Natural killer cell treated with Interleukin-12 subunit alpha and Interleukin-12 subunit beta and Interleukin-15 and Interleukin-18, amount 100 ng/mL, for 72 hours (primary cell): ENCODE measurements at regions not wholly inside any gene's neighbourhood (a gene's known extent, or its start where the extent isn't known, plus 50 kb on each side); places are given as distances from the start of the nearest gene placed in this dataset.
"Not testable (repeated sequence)": the region's sequence is repeated elsewhere in the genome, so short reads cannot be mapped to it uniquely, and the experiment has no call there.

Experiments
- ATAC-seq, 2 donors: fragments of 150-1000 bp; cut with Tn5 transposase in 1 of 2; sonication (Bioruptor Pico), chemical (Tn5 transposase) in 1 of 2; 2 replicates each; pipeline ENCODE4 v1.10.0; 2021
- DNase-seq: peaks from one replicate; pipeline ENCODE4 v3.0.0; 2022; ENCODE audit warnings: low spot score
- H3K27ac Mint-ChIP-seq, 2 donors: 1 replicate in 1 of 2; 2 replicates in 1 of 2; pipeline ENCODE4 v1.8.0; 2022; ENCODE audit warnings: mixed read lengths in 2 of 2, mild to moderate bottlenecking in 1 of 2, moderate library complexity in 1 of 2
- H3K27me3 Mint-ChIP-seq, 2 donors: 1 replicate in 1 of 2; 2 replicates in 1 of 2; pipeline ENCODE4 v1.8.0; 2022; ENCODE audit warnings: mixed read lengths in 2 of 2
- H3K36me3 Mint-ChIP-seq: one replicate; pipeline ENCODE4 v1.8.0; 2022; ENCODE audit warnings: mixed read lengths
- H3K4me1 Mint-ChIP-seq, 2 donors: 1 replicate in 1 of 2; 2 replicates in 1 of 2; pipeline ENCODE4 v1.8.0; 2022; ENCODE audit warnings: low read depth in 2 of 2, mixed read lengths in 2 of 2, mild to moderate bottlenecking in 1 of 2
- H3K4me3 Mint-ChIP-seq: one replicate; pipeline ENCODE4 v1.8.0; 2022; ENCODE audit warnings: mixed read lengths
- H3K9me3 Mint-ChIP-seq: 2 replicates; pipeline ENCODE4 v1.8.0; 2022; ENCODE audit warnings: mixed read lengths

DNA sequence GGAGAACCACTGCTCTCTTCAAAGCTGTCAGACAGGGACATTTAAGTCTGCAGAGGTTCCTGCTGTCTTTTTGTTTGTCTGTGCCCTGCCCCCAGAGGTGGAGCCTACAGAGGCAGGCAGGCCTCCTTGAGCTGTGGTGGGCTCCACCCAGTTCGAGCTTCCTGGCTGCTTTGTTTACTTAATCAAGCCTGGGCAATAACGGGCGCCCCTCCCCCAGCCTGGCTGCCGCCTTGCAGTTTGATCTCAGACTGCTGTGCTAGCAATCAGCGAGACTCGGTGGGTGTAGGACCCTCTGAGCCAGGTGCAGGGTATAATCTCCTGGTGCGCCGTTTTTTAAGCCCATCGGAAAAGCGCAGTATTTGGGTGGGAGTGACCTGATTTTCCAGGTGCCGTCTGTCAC is 64.5 kb upstream of the PTH start:
- H3K4me3 Mint-ChIP-seq = peak overlapping the region; percentile 39
- not testable (repeated sequence) for DNase-seq
- peaks cover 20 to 21% of the 10 kb centered on the region in 2 donors for H3K4me1 Mint-ChIP-seq

DNA sequence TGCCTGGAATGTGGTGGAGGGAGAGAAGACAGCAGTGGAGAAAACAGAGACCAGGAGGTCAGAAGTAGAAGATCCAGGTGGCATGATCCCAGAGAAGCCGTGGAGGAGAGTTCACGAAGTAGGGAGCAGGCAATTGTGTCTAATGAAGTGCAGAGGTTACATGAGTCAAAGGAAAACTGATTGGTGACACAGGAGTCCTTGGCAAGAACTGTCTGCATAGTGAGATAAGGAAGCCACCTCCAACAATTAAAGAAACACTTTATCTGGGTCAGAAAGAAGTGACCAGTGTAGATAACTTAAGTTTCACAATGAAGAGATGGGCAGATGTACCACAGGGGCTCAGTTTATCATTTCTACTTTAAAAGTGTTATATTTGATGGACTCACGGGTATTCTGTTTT is 57.0 kb upstream of the PTH start:
- H3K4me3 Mint-ChIP-seq = peak overlapping the region; percentile 14
- peaks cover under 1% of the 10 kb centered on the region for H3K9me3 Mint-ChIP-seq
- peak overlapping the region in 1 of 2 donors; percentile 60 for H3K27ac Mint-ChIP-seq
- H3K27me3 Mint-ChIP-seq = no peaks in the 10 kb centered on the region
- peaks cover 6% of the 10 kb centered on the region for H3K36me3 Mint-ChIP-seq
- ATAC-seq (no peak), DNase-seq (no peak)
- peaks cover 46 to 53% of the 10 kb centered on the region in 2 donors for H3K4me1 Mint-ChIP-seq

More for the DNA sequence above, 64.5 kb upstream of the PTH start:
- peaks cover 17% of the 10 kb centered on the region for H3K36me3 Mint-ChIP-seq
- H3K9me3 Mint-ChIP-seq, H3K27ac Mint-ChIP-seq, H3K27me3 Mint-ChIP-seq, ATAC-seq: not testable (repeated sequence)

DNA sequence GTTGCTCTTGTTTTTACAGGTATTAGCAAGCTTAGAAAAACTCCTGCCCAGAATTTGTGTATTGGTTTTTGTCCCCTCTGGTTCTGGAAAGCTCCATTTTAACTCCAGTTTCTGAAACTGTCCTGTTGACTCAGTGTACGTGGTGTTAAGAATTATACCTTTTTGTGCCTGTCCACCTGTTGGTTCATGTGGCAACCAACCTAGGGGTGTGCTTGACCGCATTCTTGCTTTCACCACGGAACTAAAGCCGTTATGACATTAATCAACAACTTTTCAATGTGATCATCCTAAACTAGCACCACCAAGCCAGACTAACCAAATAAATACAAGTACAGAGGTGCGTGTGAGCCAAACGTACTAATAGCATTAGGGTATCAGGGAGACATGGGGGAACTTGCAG is 56.0 kb upstream of the PTH start:
- H3K27me3 Mint-ChIP-seq = no peaks in the 10 kb centered on the region
- no peak for DNase-seq
- peaks cover 49 to 54% of the 10 kb centered on the region in 2 donors for H3K4me1 Mint-ChIP-seq
- H3K4me3 Mint-ChIP-seq = peak overlapping the region; percentile 14
- ATAC-seq = no peak
- H3K36me3 Mint-ChIP-seq = peaks cover 12% of the 10 kb centered on the region
- no peaks in the 10 kb centered on the region for H3K9me3 Mint-ChIP-seq
- H3K27ac Mint-ChIP-seq = peak overlapping the region; percentile 30 to 60

DNA sequence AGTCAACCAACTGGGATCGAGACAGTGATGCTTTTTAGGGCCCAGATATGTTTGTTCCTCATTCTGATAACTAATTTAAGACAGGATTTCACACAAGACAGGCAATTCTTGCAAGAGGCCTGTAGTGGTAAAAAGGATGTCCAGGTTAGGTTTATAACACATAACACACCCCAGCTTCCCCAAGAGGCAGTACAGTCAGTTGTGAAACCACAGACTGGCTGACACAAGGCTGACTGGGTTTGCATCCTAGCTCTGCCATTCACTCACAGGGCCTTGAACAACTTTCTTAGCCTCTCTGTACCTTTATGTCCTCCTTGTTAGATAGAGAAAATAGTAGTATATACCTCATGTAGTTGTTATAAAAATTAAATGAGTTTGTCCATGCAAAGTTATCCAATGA is 55.0 kb upstream of the PTH start:
- H3K36me3 Mint-ChIP-seq = peaks cover 16% of the 10 kb centered on the region

DNA sequence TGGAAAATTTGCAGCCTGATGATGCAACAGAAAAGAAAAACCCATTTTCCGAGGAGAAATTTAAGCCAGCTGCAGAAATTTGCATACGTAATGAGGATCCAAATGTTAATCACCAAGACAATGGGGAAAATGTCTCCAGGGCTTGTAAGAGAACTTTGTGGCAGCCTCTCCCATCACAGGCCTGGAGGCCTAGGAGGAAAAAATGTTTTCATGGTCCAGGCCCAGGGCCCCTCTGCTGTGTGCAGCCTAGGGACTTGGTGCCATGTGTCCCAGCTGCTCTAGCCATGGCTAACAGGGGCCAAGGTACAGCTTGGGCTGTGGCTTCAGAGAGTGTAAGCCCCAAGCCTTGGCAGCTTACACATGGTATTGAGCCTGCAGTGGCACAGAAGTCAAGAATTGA is 50.3 kb upstream of the PTH start:
- Mint-ChIP-seq H3K9me3 (peaks cover 14% of the 10 kb centered on the region), H3K27ac (peak overlapping the region in 1 of 2 donors; percentile 14), H3K4me1 (peaks cover 31% of the 10 kb centered on the region in 2 donors), H3K36me3 (peaks cover 36% of the 10 kb centered on the region)
- DNase-seq, H3K4me3 Mint-ChIP-seq, H3K27me3 Mint-ChIP-seq, ATAC-seq: not testable (repeated sequence)

More for the DNA sequence above, 55.0 kb upstream of the PTH start:
- Mint-ChIP-seq H3K9me3 (peaks cover under 1% of the 10 kb centered on the region), H3K27me3 (no peaks in the 10 kb centered on the region), H3K27ac (peak overlapping the region; percentile 60 to 70), H3K4me1 (peaks cover 49 to 54% of the 10 kb centered on the region in 2 donors), H3K4me3 (peak overlapping the region; percentile 57)
- DNase-seq = peak; percentile 74
- peak; percentile 92 to 95 for ATAC-seq
